ENCODE measurements at regions not wholly inside any gene's neighbourhood (a gene's known extent, or its start where the extent isn't known, plus 50 kb on each side); places are given as distances from the start of the nearest gene placed in this dataset.

DNA sequence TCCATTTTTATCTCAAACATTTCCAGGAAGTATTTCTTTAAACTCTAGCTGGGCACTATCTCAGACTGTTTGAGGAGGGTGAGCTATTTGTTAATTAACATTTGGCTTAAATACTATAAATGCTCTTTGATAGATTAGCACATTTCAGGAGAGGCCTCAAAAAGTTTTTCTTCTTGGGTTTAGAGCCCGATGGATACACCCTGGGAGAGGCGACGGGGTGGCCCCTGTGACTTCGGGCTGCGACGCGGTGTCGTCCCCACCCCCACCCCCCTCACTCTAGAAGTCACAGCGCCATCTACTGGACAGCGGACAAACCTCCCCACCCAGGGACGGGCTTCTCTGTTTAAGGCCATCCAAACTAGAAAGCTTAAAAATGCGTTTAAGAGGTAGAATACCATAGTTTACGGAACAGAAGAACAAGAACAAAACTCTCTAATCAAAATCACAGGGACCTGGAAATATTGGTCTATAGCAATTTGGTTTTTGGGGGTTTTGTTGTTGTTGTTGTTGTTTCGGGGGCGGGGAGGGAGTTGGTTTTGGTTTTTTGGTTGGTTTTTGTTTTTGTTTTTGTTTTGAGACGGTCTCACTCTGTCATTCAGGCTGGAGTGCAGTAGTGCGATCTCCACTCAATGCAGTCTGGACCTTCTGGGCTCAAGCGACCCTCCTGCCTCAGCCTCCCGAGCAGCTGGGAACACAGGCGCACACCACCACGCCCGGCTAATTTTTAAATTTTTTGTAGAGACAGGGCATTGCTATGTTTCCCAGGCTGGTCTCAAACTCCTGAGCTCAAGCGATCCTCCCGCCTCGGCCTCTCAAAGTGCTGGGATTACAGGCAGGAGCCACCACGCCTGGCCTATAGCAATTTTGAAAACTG, 254.4 kb downstream of the C16orf95 start:
- no peak for FAIRE-seq
- DNase-seq (ENCODE audit: extremely low spot score, insufficient read length, low read depth): peak; percentile 56

DNA sequence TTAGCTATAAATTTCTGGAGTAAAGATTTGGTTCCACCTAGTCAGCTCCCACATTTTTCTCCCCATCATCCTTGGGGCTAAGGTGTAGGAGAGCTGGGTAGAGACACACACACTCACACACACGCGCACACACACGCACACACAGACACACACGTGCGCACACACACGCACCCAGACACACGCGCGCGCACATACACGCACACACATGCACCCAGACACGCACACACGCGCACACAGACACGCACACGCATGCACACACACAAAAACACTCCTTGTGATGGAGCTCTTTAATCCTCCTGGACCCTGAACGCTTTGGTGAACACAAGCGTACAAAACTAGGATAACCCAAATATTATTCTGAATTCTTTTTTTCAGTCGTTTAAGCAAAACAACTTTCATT, 253.6 kb downstream of the C16orf95 start:
- DNase-seq (ENCODE audit: extremely low spot score, insufficient read length, low read depth) (no peak), FAIRE-seq (no peak)

DNA sequence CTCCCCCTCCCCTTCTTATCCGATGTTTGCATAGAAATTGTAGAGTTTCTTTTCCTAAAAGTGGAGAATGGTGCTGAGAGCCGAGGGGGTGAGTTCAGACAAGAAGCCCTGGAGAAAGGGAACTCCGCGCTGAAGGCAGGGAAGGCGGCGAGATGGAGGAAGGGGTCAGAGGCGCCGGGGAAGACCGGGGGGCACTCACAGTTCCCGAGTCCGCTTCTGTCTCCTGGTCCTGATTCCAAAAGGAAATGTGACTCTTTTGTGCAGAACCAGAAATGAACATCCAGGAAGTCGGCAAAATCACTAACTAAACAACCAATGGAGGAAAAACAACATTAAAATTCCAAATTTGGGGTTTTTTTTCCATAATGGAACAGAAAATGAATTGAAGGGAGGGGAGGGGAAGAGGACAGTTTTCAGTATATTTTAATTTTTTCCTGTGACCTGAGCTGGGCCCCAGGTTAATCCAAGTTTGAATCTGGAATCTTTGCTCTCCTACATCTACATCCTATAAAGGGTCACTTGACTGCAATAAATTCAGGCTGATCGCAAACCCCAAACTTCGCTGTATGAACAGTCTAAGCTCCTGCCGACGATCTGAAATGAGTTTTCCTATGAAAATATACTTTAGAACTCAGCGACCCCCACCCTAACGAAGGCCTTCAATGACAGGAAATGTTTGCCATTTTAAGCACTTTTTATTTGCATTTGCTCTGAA, 252.3 kb downstream of the C16orf95 start:
- no peak for FAIRE-seq

DNA sequence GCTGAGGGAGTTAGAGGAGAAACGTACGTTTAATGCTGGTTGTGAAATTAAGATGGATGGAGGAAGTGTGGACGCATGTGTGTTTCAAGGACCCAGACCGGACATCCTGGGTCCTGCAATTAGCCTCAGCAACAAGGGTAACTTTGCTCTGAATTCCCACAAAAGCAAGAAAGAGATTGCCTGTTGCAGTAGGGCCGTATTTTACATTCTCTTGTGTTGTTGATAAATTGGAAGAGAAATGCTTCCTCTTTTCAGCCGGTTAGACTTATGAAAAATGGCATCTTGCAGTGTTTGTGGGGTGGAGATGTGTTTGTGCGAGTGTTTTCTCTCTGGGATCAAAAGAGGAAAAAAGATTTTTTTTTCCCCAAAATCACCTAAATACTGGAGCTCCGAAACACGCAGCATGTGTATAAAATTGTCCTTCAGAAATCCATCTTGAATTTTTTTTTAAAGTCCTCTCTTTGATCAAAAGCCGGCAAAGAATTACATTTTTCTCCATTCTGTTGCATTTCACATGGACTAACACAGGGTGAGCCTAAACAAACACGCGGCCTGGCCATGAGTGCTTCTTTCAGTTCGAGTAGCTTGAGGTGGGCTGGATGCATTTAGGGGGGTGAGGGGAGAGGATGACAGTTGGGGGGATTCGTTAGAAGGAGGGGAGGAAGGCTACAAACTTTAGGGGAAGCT, 251.6 kb downstream of the C16orf95 start:
- FAIRE-seq (no peak), DNase-seq (ENCODE audit: extremely low spot score, insufficient read length, low read depth) (no peak)

More for the DNA sequence above, 252.3 kb downstream of the C16orf95 start:
- DNase-seq (ENCODE audit: extremely low spot score, insufficient read length, low read depth): no peak

DNA sequence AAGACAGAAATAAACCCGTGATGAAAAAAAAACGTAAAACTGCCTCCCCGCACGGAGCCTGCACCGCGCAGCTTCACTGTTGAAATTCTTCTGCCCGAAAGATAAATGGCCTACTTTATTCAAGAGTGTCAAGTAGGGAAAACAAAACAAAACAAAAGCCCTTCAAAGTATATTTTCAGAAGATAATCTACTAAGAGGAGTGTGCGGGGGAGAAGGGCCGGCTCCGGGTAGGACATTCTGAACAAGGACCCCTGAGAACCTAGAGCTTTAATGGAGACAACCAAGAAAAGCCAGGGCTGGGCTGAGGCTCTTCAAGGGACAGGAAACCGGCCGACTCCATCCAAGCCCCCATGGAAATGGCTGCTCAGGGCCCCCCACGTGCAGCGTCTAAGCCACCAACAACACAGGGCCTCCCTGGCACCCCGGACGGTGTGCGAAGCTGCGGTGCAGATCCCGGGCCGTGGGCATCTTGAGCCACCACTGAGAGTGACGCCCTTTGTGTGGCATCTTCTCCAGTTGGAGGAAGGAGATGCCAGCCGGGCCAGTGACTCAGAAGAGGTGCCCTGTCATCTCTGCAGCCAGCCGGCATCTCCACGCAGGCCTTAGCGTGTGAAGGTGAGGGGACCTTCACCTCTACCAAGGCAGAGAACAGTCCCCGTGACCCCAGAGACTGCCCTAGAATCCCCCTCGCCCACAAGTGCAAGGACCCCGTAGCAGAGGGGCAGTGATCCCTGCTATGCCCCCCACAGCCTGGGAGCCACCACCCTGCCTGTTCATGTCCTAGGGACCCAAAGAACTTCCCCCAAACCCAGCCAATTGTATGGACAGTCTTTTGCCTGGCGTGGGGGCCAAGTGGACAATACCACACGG, 250.8 kb downstream of the C16orf95 start:
- FAIRE-seq (no peak), DNase-seq (ENCODE audit: extremely low spot score, insufficient read length, low read depth) (no peak)

DNA sequence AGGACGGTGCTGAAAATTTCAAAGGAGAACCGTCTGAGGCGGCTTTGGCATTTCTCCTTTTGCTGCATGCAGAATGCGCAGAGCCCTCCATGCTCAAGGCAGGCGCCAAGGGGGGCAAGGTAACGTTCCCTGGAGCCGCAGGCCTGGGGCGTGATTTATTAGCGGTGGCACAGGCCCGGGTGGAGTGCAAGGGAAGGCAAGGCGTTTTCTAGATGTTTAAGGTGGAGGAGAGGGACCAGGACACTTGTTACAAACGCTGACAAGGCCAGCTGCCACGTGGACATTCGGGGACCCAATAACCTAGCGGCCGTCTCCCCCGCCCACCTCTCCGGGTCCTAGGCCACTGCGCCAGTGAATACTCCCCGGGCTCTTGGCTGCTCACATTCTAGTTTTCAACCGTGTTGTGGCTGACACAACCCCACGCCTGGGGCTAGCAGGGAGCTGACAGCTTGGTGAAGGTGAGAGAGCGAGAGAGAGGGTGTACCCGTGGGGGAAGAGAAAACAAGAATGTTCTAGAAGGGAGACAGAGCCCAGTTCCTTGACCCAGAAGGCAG, 250.1 kb downstream of the C16orf95 start:
- DNase-seq (ENCODE audit: extremely low spot score, insufficient read length, low read depth) (no peak), FAIRE-seq (no peak)

- DNase-seq (ENCODE audit: extremely low spot score, insufficient read length, low read depth) (no peak), FAIRE-seq (no peak)
Measured at GRCh38 chr16:87067836-87068761, 249.1 kb downstream of the C16orf95 start.

GRCh38 chr16:87068762-87069150, 248.4 kb downstream of the C16orf95 start:
- DNase-seq (ENCODE audit: extremely low spot score, insufficient read length, low read depth) (no peak), FAIRE-seq (no peak)

DNA sequence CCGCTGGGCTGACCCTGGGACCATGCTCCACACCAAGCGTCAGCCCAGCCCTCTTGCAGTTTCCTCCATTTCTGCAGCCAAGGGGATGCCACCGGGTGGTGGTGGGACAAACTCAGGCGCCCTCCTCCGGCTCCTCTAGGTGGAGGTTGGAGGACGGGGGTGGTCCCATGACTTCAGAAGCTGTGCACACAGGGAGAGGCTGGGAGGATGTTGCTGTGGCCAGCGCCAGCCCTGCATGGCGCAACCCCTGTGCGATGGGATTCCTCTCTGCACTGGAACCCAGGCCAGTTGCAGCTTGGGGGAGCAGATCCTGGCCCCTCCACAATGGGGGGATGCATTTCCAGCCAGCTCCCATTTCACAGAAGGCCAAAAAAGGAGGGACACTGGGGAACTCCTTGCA, 246.5 kb downstream of the C16orf95 start:
- DNase-seq (ENCODE audit: extremely low spot score, insufficient read length, low read depth) (no peak), FAIRE-seq (no peak)

GRCh38 chr16:87072101-87072500, 245.1 kb downstream of the C16orf95 start:
- FAIRE-seq: no peak
- no peak for DNase-seq (ENCODE audit: extremely low spot score, insufficient read length, low read depth)

GRCh38 chr16:87074641-87075318, 242.4 kb downstream of the C16orf95 start:
- FAIRE-seq (peak; percentile 86), DNase-seq (ENCODE audit: extremely low spot score, insufficient read length, low read depth) (peak; percentile 44)

GRCh38 chr16:87075319-87075860, 241.8 kb downstream of the C16orf95 start:
- FAIRE-seq: no peak

GRCh38 chr16:87076331-87076949, 240.8 kb downstream of the C16orf95 start:
- no peak for FAIRE-seq
- no peak for DNase-seq (ENCODE audit: extremely low spot score, insufficient read length, low read depth)

More at GRCh38 chr16:87075319-87075860, 241.8 kb downstream of the C16orf95 start:
- no peak for DNase-seq (ENCODE audit: extremely low spot score, insufficient read length, low read depth)

DNA sequence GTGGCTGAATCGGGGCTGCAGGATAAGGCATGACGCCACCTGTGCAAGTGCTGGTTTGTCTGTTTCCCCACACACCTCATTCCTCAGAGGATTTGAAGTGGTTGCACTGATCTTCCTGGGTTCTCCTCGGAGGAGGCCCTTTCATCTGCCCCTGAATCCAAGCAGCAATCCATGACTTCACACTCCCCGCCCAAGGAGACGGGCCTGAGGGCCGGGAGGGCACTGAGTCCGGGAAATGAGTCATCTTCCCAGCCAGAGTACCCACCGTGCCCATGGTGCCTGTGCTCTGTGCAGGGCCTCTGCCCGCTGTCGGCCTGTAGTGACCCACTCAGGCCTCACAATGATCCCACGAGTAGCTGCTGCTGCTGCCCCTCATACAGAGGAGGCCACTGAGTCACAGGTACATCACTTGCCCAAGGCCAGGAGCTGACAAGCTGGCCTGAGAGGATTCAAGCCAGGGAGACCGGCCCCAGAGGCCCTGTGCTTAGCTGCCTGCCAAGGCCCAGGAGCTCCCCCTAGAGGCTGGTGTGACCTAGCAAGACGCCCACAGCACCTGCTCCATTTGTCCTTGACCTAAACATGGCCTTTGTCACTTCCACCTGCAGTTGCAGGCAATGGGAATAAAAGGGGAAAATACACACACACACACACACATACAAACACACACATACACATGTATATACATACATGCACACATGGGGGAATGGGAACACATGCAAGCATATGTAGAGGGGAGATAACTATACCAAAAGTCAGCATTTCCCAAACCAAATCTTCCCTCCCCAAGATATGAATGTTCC, 240.0 kb downstream of the C16orf95 start:
- FAIRE-seq: no peak
- peak; percentile 28 for DNase-seq (ENCODE audit: extremely low spot score, insufficient read length, low read depth)

DNA sequence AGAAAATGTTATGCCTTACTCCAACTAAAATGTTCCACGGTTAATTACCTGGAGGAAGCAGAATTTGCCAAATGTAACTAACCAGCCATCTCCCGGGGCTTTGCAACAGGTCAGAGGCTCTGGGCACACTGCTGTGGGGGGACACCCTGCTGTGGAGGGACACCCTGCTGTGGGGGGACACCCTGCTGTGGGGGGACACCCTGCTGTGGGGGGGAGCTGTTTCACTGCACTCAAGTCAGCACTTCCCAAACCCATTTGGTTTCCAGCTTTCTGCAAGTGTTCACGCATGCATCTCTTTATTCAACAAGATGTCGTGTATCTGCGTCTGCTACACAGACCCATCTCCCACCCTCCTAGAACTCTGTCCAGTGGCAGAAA, 239.5 kb downstream of the C16orf95 start:
- DNase-seq (ENCODE audit: extremely low spot score, insufficient read length, low read depth) (no peak), FAIRE-seq (no peak)

GRCh38 chr16:87080571-87081167, 236.5 kb downstream of the C16orf95 start:
- DNase-seq (ENCODE audit: extremely low spot score, insufficient read length, low read depth) (no peak), FAIRE-seq (no peak)

Measured in GM18507 (cell line).